ENCODE measurements at regions not wholly inside any gene's neighbourhood (a gene's known extent, or its start where the extent isn't known, plus 50 kb on each side); places are given as distances from the start of the nearest gene placed in this dataset.

DNA sequence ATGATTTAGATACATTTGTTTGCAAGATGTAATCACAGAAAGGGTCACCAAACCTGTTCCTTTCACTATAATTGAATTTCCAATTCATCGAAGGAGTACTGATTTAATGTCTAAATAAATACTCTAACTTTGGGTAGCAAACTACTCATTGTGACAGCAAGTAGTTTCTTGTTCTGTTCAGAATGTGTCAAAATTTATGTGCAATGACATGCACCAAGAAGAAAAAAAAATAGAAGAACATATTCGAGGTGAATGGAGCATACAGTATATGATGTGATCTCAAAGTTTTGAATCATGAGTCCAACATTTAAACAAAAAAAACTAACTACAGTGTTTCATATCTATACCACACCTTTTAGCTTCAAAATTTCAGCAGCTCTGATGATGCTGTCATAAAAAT is 583.6 kb upstream of the MMS22L start:
- no peaks in the 10 kb centered on the region for H3K27me3 Mint-ChIP-seq (ENCODE audit: unreplicated experiment)
- DNase-seq = no peak
- H3K4me3 Mint-ChIP-seq (ENCODE audit: unreplicated experiment) = no peak overlapping the region
- H3K4me1 Mint-ChIP-seq (ENCODE audit: low read depth, unreplicated experiment) = peaks cover 4% of the 10 kb centered on the region
- no peak overlapping the region for H3K27ac Mint-ChIP-seq (ENCODE audit: unreplicated experiment)
- no peaks in the 10 kb centered on the region for H3K9me3 Mint-ChIP-seq (ENCODE audit: unreplicated experiment)
- TF ChIP-seq, protein P1, sequence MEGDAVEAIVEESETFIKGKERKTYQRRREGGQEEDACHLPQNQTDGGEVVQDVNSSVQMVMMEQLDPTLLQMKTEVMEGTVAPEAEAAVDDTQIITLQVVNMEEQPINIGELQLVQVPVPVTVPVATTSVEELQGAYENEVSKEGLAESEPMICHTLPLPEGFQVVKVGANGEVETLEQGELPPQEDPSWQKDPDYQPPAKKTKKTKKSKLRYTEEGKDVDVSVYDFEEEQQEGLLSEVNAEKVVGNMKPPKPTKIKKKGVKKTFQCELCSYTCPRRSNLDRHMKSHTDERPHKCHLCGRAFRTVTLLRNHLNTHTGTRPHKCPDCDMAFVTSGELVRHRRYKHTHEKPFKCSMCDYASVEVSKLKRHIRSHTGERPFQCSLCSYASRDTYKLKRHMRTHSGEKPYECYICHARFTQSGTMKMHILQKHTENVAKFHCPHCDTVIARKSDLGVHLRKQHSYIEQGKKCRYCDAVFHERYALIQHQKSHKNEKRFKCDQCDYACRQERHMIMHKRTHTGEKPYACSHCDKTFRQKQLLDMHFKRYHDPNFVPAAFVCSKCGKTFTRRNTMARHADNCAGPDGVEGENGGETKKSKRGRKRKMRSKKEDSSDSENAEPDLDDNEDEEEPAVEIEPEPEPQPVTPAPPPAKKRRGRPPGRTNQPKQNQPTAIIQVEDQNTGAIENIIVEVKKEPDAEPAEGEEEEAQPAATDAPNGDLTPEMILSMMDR (IDR thresholded peaks at IDR 0.05; ENCODE audit: partially characterized antibody, unreplicated experiment) = no peak
- no peaks in the 10 kb centered on the region for H3K36me3 Mint-ChIP-seq (ENCODE audit: unreplicated experiment)

DNA sequence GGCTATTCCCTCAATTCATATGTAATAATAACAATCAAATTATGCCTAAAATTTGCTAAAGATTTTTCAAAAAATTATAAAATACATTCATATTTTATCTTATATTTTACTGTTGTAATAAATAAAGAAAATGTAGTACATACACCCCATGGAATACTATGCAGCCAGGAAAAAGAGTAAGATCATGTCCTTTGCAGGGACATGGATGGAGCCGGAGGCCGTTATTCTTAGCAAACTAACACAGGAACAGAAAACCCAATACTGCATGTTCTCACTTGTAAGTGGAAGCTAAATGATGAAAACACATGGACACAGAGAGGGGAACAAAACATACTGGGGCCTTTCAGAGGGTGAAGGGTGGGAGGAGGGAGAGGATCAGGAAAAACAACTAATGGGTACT is 584.2 kb upstream of the MMS22L start:
- H3K4me1 Mint-ChIP-seq (ENCODE audit: low read depth, unreplicated experiment) = peaks cover 4% of the 10 kb centered on the region
- no peaks in the 10 kb centered on the region for H3K27me3 Mint-ChIP-seq (ENCODE audit: unreplicated experiment)
- no peaks in the 10 kb centered on the region for H3K36me3 Mint-ChIP-seq (ENCODE audit: unreplicated experiment)
- TF ChIP-seq, protein P1 (IDR thresholded peaks at IDR 0.05; ENCODE audit: partially characterized antibody, unreplicated experiment) = no peak
- no peak overlapping the region for H3K4me3 Mint-ChIP-seq (ENCODE audit: unreplicated experiment)
- H3K9me3 Mint-ChIP-seq (ENCODE audit: unreplicated experiment) = no peaks in the 10 kb centered on the region
- no peak for DNase-seq
- H3K27ac Mint-ChIP-seq (ENCODE audit: unreplicated experiment) = no peak overlapping the region

DNA sequence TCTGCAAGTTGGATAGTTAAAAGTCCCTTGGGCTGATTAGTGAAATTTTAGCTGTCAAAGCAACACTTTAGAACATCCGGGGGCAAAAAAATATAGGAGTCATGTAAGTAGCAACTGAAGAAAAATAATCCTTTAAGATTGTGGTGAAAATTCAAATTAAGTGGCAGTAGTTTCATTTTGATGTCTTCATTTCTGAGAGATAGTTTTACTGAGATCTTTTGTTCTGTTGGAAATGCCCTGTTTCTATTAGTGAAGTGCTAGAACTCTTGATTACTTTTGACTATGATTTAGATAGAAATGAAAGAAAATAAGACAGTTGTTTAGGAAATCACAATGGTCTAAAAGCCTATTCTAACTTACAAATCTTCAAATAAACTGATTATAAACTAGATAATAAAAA is 587.3 kb upstream of the MMS22L start:
- TF ChIP-seq, protein P1 (IDR thresholded peaks at IDR 0.05; ENCODE audit: partially characterized antibody, unreplicated experiment) = no peak
- H3K36me3 Mint-ChIP-seq (ENCODE audit: unreplicated experiment) = no peaks in the 10 kb centered on the region
- no peak for DNase-seq
- H3K27ac Mint-ChIP-seq (ENCODE audit: unreplicated experiment) = no peak overlapping the region
- no peaks in the 10 kb centered on the region for H3K4me1 Mint-ChIP-seq (ENCODE audit: low read depth, unreplicated experiment)
- no peak overlapping the region for H3K4me3 Mint-ChIP-seq (ENCODE audit: unreplicated experiment)
- no peaks in the 10 kb centered on the region for H3K9me3 Mint-ChIP-seq (ENCODE audit: unreplicated experiment)
- H3K27me3 Mint-ChIP-seq (ENCODE audit: unreplicated experiment) = no peaks in the 10 kb centered on the region

DNA sequence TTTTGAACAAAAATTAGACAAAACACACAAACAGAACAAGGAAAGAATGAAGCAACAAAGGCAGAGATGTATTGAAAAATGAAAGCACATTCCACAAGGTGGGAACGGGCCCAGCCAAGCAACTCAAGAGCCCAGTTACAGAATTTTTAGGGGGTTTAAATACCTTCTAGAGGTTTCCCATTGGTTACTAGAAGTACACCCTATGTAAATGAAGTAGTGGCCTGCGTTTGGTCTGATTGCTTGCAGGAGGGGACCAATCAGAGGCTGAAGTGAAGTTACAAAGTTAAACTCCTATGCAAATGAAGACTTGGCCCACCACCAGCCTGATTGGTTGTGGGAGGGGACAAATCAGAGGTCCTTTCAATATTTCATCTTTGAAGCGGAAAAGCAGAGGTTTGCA is 593.7 kb upstream of the MMS22L start:
- DNase-seq = no peak
- Mint-ChIP-seq H3K9me3 (ENCODE audit: unreplicated experiment) (peaks cover 2% of the 10 kb centered on the region), H3K36me3 (ENCODE audit: unreplicated experiment) (no peaks in the 10 kb centered on the region), H3K27me3 (ENCODE audit: unreplicated experiment) (no peaks in the 10 kb centered on the region), H3K27ac (ENCODE audit: unreplicated experiment) (no peak overlapping the region), H3K4me1 (ENCODE audit: low read depth, unreplicated experiment) (no peaks in the 10 kb centered on the region), H3K4me3 (ENCODE audit: unreplicated experiment) (no peak overlapping the region)
- TF ChIP-seq, protein P1 (IDR thresholded peaks at IDR 0.05; ENCODE audit: partially characterized antibody, unreplicated experiment) = no peak

DNA sequence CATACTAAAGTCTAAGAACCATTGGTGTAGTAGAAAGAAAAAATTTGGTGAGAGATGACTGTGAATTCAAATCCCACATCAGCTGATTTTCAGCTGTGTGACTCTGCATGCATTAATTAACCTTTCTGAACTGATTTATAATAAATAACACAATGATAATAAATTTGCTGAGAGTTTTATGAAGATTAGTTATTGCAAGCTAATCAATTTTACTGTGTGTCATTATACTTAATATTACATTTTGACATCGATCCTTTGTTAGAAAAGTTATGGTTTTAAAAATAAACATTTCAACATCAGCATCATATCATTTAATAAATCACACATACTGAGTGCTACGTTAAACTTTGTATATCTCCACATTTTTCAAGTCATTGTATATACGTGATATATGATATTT is 599.7 kb upstream of the MMS22L start:
- Mint-ChIP-seq H3K27ac (ENCODE audit: unreplicated experiment) (no peak overlapping the region), H3K4me1 (ENCODE audit: low read depth, unreplicated experiment) (peaks cover 4% of the 10 kb centered on the region), H3K4me3 (ENCODE audit: unreplicated experiment) (no peak overlapping the region), H3K27me3 (ENCODE audit: unreplicated experiment) (no peaks in the 10 kb centered on the region), H3K9me3 (ENCODE audit: unreplicated experiment) (no peaks in the 10 kb centered on the region), H3K36me3 (ENCODE audit: unreplicated experiment) (no peaks in the 10 kb centered on the region)
- TF ChIP-seq, protein P1 (IDR thresholded peaks at IDR 0.05; ENCODE audit: partially characterized antibody, unreplicated experiment) = no peak
- no peak for DNase-seq

Data from glutamatergic neuron (in vitro differentiated cells).